KMS-11 (cell line): ENCODE measurements at regions not wholly inside any gene's neighbourhood (a gene's known extent, or its start where the extent isn't known, plus 50 kb on each side); places are given as distances from the start of the nearest gene placed in this dataset.
"Not testable (repeated sequence)": the region's sequence is repeated elsewhere in the genome, so short reads cannot be mapped to it uniquely, and the experiment has no call there.

Experiments
- H2AFZ ChIP-seq: fragments of 200-600 bp; sonication (generic); 2 replicates; pipeline ENCODE4 v1.6.1; 2016; ENCODE audit warnings: antibody characterized with exemption, mixed run types, low read depth
- H3K27ac ChIP-seq: fragments of 200-600 bp; sonication (generic); 2 replicates; pipeline ENCODE4 v1.6.1; 2016; ENCODE audit warnings: mild to moderate bottlenecking, mixed run types
- H3K27me3 ChIP-seq: fragments of 200-600 bp; sonication (generic); 2 replicates; pipeline ENCODE4 v1.6.1; 2017; ENCODE audit warnings: mild to moderate bottlenecking, low read depth, mixed run types, moderate library complexity; ENCODE audit not compliant: insufficient read depth
- H3K36me3 ChIP-seq: fragments of 200-600 bp; sonication (generic); 2 replicates; pipeline ENCODE4 v1.6.1; 2017; ENCODE audit warnings: mild to moderate bottlenecking, mixed run types; ENCODE audit not compliant: insufficient read depth
- H3K4me1 ChIP-seq: fragments of 200-600 bp; sonication (generic); 2 replicates; pipeline ENCODE4 v1.6.1; 2016; ENCODE audit warnings: mild to moderate bottlenecking, low read depth, mixed run types; ENCODE audit not compliant: poor library complexity, severe bottlenecking
- H3K4me2 ChIP-seq: fragments of 200-600 bp; sonication (generic); 2 replicates; pipeline ENCODE4 v1.7.0; 2016; ENCODE audit warnings: mild to moderate bottlenecking, mixed run types
- H3K4me3 ChIP-seq: fragments of 200-600 bp; sonication (generic); IDR thresholded peaks from 2 replicates; pipeline ENCODE4 v1.6.1; 2017; ENCODE audit warnings: low read depth, low read length, mixed read lengths; ENCODE audit not compliant: insufficient read depth
- H3K79me2 ChIP-seq: fragments of 200-600 bp; sonication (generic); 2 replicates; pipeline ENCODE4 v1.6.1; 2016; ENCODE audit warnings: low read depth, mixed run types; ENCODE audit not compliant: insufficient read depth
- H3K9ac ChIP-seq: fragments of 200-600 bp; sonication (generic); 2 replicates; pipeline ENCODE4 v1.6.1; 2016; ENCODE audit warnings: mild to moderate bottlenecking, mixed run types
- H4K20me1 ChIP-seq: fragments of 200-600 bp; sonication (generic); 2 replicates; pipeline ENCODE4 v1.6.1; 2016; ENCODE audit warnings: mild to moderate bottlenecking, mixed run types; ENCODE audit not compliant: insufficient read depth
- TF ChIP-seq, protein P1 (sequence below): fragments of 200-600 bp; sonication (generic); conservative IDR thresholded peaks from 2 replicates; pipeline ENCODE4 v1.6.1; 2017; ENCODE audit warnings: low read depth, mild to moderate bottlenecking, antibody characterized with exemption, low read length, moderate library complexity, mixed read lengths

DNA sequence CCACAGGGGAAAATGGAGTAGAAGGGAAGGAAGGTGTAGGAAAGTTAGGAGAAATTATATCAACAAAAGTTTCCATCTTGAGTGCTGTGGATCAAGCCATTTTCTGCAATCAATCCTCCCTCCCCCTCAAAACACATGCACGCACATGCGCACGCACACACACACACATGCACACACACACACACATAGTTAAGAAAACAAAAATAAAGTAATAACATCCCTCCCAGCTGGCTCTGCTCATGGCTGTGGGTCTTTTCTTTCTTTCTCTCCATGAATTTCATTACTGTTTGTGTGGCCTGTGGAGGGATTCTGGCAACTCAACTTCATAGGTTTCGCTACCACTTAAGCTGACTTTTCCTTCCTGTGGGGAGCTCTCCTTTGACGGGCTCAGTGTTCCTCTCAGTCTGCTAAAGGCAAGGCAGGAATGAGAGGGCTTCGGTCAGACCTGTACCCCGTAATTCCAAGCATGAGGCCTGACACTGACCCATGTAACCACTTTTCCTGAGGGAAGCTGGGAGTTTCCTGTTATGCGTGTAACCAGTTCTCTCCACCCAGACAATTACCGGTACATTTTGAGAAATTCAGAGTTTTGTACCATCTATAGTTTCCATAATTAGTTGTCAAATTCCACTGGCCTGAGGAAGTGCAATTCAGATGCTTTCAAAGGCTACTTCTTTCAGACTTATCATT, 79.8 kb downstream of the ZNF92 start:
- Histone ChIP-seq H4K20me1 (no peaks in the 10 kb centered on the region), H3K4me2 (no peak overlapping the region), H3K79me2 (no peaks in the 10 kb centered on the region), H3K27ac (no peak overlapping the region), H3K27me3 (no peaks in the 10 kb centered on the region), H2AFZ (no peak overlapping the region), H3K4me3 (no peak overlapping the region), H3K4me1 (peaks cover 7% of the 10 kb centered on the region), H3K36me3 (no peaks in the 10 kb centered on the region), H3K9ac (no peak overlapping the region)
- TF ChIP-seq, protein P1, sequence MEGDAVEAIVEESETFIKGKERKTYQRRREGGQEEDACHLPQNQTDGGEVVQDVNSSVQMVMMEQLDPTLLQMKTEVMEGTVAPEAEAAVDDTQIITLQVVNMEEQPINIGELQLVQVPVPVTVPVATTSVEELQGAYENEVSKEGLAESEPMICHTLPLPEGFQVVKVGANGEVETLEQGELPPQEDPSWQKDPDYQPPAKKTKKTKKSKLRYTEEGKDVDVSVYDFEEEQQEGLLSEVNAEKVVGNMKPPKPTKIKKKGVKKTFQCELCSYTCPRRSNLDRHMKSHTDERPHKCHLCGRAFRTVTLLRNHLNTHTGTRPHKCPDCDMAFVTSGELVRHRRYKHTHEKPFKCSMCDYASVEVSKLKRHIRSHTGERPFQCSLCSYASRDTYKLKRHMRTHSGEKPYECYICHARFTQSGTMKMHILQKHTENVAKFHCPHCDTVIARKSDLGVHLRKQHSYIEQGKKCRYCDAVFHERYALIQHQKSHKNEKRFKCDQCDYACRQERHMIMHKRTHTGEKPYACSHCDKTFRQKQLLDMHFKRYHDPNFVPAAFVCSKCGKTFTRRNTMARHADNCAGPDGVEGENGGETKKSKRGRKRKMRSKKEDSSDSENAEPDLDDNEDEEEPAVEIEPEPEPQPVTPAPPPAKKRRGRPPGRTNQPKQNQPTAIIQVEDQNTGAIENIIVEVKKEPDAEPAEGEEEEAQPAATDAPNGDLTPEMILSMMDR = no peak

DNA sequence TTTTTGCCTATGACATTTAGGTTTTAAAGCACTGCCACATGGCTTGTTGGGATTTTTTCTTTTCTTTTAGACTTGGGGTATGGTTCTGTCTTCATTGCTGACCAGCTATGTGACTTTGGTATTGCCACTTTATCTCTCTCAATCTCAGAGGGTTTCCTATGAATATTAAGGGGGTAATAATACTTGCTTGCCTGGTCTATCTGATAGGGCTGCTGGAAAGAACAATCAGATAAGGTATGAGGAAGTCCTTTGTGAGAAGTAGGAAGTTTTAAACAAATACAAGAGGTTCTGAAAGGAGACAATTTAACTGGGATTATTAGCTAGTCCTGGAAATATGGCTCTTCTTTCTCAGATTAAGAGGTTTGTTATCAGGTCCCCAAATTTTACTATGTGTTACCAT, 80.8 kb downstream of the ZNF92 start:
- TF ChIP-seq, protein P1 = no peak
- peaks cover 7% of the 10 kb centered on the region for H3K4me1 ChIP-seq
- H3K9ac ChIP-seq = no peak overlapping the region
- no peaks in the 10 kb centered on the region for H3K27me3 ChIP-seq
- no peak overlapping the region for H2AFZ ChIP-seq
- no peaks in the 10 kb centered on the region for H3K79me2 ChIP-seq
- H4K20me1 ChIP-seq = no peaks in the 10 kb centered on the region
- no peaks in the 10 kb centered on the region for H3K36me3 ChIP-seq
- H3K27ac ChIP-seq = no peak overlapping the region
- H3K4me2 ChIP-seq = no peak overlapping the region
- no peak overlapping the region for H3K4me3 ChIP-seq

DNA sequence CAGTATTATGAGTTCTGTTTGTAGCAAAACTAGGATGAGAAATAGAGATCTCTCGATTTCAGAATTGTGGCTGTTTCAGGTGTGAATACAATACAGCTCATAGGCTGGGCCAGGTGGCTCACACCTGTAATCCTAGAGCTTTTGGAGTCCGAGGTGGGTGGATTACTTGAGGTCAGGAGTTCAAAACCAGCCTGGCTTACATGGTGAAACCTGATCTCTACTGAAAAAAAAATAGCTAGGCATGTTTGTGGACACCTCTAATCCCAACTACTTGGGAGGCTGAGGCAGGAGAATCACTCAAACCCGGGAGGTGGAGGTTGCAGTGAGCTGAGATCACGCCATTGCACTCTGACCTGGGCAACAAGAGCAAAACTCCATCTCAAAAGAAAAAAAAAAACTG, 81.4 kb downstream of the ZNF92 start:
- H3K4me3 ChIP-seq, H3K27me3 ChIP-seq, H3K27ac ChIP-seq, H3K79me2 ChIP-seq, H3K36me3 ChIP-seq, H3K4me1 ChIP-seq, H2AFZ ChIP-seq, H3K9ac ChIP-seq, H3K4me2 ChIP-seq, H4K20me1 ChIP-seq: not testable (repeated sequence)

DNA sequence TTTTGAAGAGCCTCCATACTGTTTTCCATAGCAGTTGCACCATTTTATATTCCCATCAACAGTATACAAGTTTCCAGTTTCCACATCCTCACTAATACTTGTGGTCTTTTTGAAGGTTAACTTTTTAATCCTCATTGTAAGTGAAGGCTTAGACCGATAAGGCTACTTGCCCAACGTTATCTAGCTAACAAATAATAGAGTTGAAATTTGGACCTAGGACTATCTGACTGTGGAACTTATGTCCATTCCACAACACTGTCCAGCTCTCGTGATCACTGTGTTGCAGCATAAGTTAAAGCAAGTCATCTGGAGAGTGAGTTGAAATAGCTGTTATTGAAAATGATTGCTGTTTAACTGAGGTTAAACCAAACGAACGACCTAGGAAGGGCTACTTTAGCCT, 84.0 kb downstream of the ZNF92 start:
- Histone ChIP-seq H2AFZ (no peak overlapping the region), H4K20me1 (no peaks in the 10 kb centered on the region), H3K4me1 (peaks cover 7% of the 10 kb centered on the region), H3K4me2 (no peak overlapping the region), H3K4me3 (no peak overlapping the region), H3K36me3 (no peaks in the 10 kb centered on the region), H3K79me2 (no peaks in the 10 kb centered on the region), H3K27ac (no peak overlapping the region), H3K9ac (no peak overlapping the region), H3K27me3 (no peaks in the 10 kb centered on the region)
- TF ChIP-seq, protein P1 = no peak

DNA sequence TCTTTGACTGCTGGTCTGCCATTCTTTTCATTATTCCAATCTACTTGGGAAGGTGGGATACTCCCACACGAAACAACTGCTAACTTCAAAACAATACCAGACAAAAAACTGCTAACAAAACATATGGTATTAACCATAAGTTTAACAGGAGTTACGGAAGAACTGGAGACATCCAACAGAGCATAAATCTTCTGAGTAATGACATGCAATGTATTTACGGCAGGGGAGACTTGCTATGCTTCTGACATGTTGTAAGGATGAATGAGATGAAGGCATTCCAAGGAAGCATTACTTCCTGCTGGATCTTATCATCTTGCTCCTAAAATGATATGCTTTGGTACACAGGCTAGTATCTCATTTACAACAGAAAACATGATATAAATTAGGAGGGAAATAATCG, 85.8 kb downstream of the ZNF92 start:
- Histone ChIP-seq H4K20me1 (no peaks in the 10 kb centered on the region), H2AFZ (no peak overlapping the region), H3K27ac (no peak overlapping the region), H3K79me2 (no peaks in the 10 kb centered on the region), H3K4me2 (no peak overlapping the region), H3K36me3 (no peaks in the 10 kb centered on the region), H3K4me3 (no peak overlapping the region), H3K27me3 (no peaks in the 10 kb centered on the region), H3K4me1 (peaks cover 7% of the 10 kb centered on the region), H3K9ac (no peak overlapping the region)
- TF ChIP-seq, protein P1 = no peak
